ENCODE measurements at regions not wholly inside any gene's neighbourhood (a gene's known extent, or its start where the extent isn't known, plus 50 kb on each side); places are given as distances from the start of the nearest gene placed in this dataset.

- Histone ChIP-seq H3K4me2 (ENCODE audit: insufficient read depth, low read length) (no peak overlapping the region), H3K9me1 (replicated peaks; ENCODE audit: control insufficient read depth, extremely low read depth, insufficient read depth, low read length) (no peaks in the 10 kb centered on the region), H3K27ac (ENCODE audit: insufficient read depth, low read depth, low read length) (no peak overlapping the region), H3K4me1 (ENCODE audit: control insufficient read depth, extremely low read depth, insufficient read depth, low read length) (no peaks in the 10 kb centered on the region), H4K20me1 (replicated peaks; ENCODE audit: control insufficient read depth, extremely low read depth, insufficient read depth, low read length) (no peaks in the 10 kb centered on the region), H3K9ac (replicated peaks; ENCODE audit: extremely low read depth, insufficient read depth, low read length) (no peak overlapping the region), H3K27me3 (ENCODE audit: control insufficient read depth in 2 of 2, insufficient read depth in 2 of 2, low read length in 2 of 2) (no peaks in the 10 kb centered on the region), H3K36me3 (ENCODE audit: control insufficient read depth in 2 of 2, extremely low read depth in 1 of 2, insufficient read depth in 2 of 2, low read length in 2 of 2) (no peaks in the 10 kb centered on the region), H2AFZ (ENCODE audit: low read depth, low read length) (no peak overlapping the region), H3K4me3 (replicated peaks in 1 of 3; ENCODE audit: insufficient read depth in 1 of 3, low read depth in 1 of 3, low read length in 3 of 3) (no peak overlapping the region), H3K9me3 (replicated peaks; ENCODE audit: control insufficient read depth, insufficient read depth, low read length) (no peaks in the 10 kb centered on the region), H3K79me2 (ENCODE audit: control insufficient read depth, insufficient read depth, low read length) (no peaks in the 10 kb centered on the region)
- dilution Hi-C loops (cut with MboI; ENCODE audit: extremely low pct_ligation_motif_present, low sequenced_read_pairs): no loop called here
- no TSS peak for BruUV-seq (replicated peaks)
- ChIA-PET CTCF (no interaction called here), POLR2A (no interaction called here)
- TF ChIP-seq MAX (IDR thresholded peaks at IDR 0.05; ENCODE audit: insufficient read depth, insufficient read length) (no peak), GATA2 (IDR thresholded peaks at IDR 0.05; ENCODE audit: insufficient read depth, insufficient read length, low read depth, low read length) (no peak), FOS (IDR thresholded peaks at IDR 0.05; ENCODE audit: borderline replicate concordance, insufficient read depth, low read length) (no peak), POLR2A (IDR thresholded peaks at IDR 0.05; ENCODE audit: low read depth, low read length) (no peak), EZH2 (IDR thresholded peaks at IDR 0.05; ENCODE audit: borderline replicate concordance, low read depth, low read length, severe bottlenecking) (no peak), CTCF (IDR thresholded peaks at IDR 0.05; ENCODE audit: extremely low read depth in 1 of 2, insufficient read depth in 1 of 2, low read depth in 1 of 2, low read length in 2 of 2) (no peak)
- FAIRE-seq (no peak), DNase-seq (ENCODE audit: low read depth, low spot score) (no peak)
- intact Hi-C loops (cut with micrococcal nuclease): no loop called here
Measured at GRCh38 chr7:54242776-54243175, 299.4 kb upstream of the VSTM2A start.

GRCh38 chr7:54245020-54245419, 297.2 kb upstream of the VSTM2A start:
- no peaks in the 10 kb centered on the region for H4K20me1 ChIP-seq (replicated peaks; ENCODE audit: control insufficient read depth, extremely low read depth, insufficient read depth, low read length)
- intact Hi-C loops (cut with micrococcal nuclease): no loop called here
- no peaks in the 10 kb centered on the region for H3K36me3 ChIP-seq (ENCODE audit: control insufficient read depth in 2 of 2, extremely low read depth in 1 of 2, insufficient read depth in 2 of 2, low read length in 2 of 2)
- TF ChIP-seq POLR2AphosphoS5 (IDR thresholded peaks at IDR 0.05; ENCODE audit: insufficient read depth, low read depth, low read length): no peak
- TF ChIP-seq POLR2A (IDR thresholded peaks at IDR 0.05; ENCODE audit: low read depth, low read length): no peak
- TF ChIP-seq EZH2 (IDR thresholded peaks at IDR 0.05; ENCODE audit: borderline replicate concordance, low read depth, low read length, severe bottlenecking): no peak
- TF ChIP-seq FOS (IDR thresholded peaks at IDR 0.05; ENCODE audit: borderline replicate concordance, insufficient read depth, low read length): no peak
- no peak for TF ChIP-seq JUN (IDR thresholded peaks at IDR 0.05; ENCODE audit: borderline replicate concordance, insufficient read depth, insufficient read length, low read depth)
- TF ChIP-seq MAX (IDR thresholded peaks at IDR 0.05; ENCODE audit: insufficient read depth, insufficient read length): no peak
- TF ChIP-seq GATA2 (IDR thresholded peaks at IDR 0.05; ENCODE audit: insufficient read depth, insufficient read length, low read depth, low read length): no peak
- no peak for TF ChIP-seq CTCF (IDR thresholded peaks at IDR 0.05; ENCODE audit: extremely low read depth in 1 of 2, insufficient read depth in 1 of 2, low read depth in 1 of 2, low read length in 2 of 2)
- TF ChIP-seq MYC (IDR thresholded peaks at IDR 0.05; ENCODE audit: low read depth, low read length): no peak
- ChIA-PET POLR2A (no interaction called here), CTCF (no interaction called here)
- no peak overlapping the region for H3K4me3 ChIP-seq (replicated peaks in 1 of 3; ENCODE audit: insufficient read depth in 1 of 3, low read depth in 1 of 3, low read length in 3 of 3)
- H3K4me1 ChIP-seq (ENCODE audit: control insufficient read depth, extremely low read depth, insufficient read depth, low read length): no peaks in the 10 kb centered on the region
- H2AFZ ChIP-seq (ENCODE audit: low read depth, low read length): no peak overlapping the region
- no peak overlapping the region for H3K4me2 ChIP-seq (ENCODE audit: insufficient read depth, low read length)
- H3K27ac ChIP-seq (ENCODE audit: insufficient read depth, low read depth, low read length): no peak overlapping the region
- BruUV-seq (replicated peaks): no TSS peak
- FAIRE-seq (no peak), DNase-seq (ENCODE audit: low read depth, low spot score) (no peak)
- no peaks in the 10 kb centered on the region for H3K9me3 ChIP-seq (replicated peaks; ENCODE audit: control insufficient read depth, insufficient read depth, low read length)
- no peaks in the 10 kb centered on the region for H3K27me3 ChIP-seq (ENCODE audit: control insufficient read depth in 2 of 2, insufficient read depth in 2 of 2, low read length in 2 of 2)
- dilution Hi-C loops (cut with MboI; ENCODE audit: extremely low pct_ligation_motif_present, low sequenced_read_pairs): no loop called here
- H3K9ac ChIP-seq (replicated peaks; ENCODE audit: extremely low read depth, insufficient read depth, low read length): no peak overlapping the region
- H3K9me1 ChIP-seq (replicated peaks; ENCODE audit: control insufficient read depth, extremely low read depth, insufficient read depth, low read length): no peaks in the 10 kb centered on the region
- H3K79me2 ChIP-seq (ENCODE audit: control insufficient read depth, insufficient read depth, low read length): no peaks in the 10 kb centered on the region

All from endothelial cell of umbilical vein (primary cell).